ENCODE measurements at regions not wholly inside any gene's neighbourhood (a gene's known extent, or its start where the extent isn't known, plus 50 kb on each side); places are given as distances from the start of the nearest gene placed in this dataset.

- no peak overlapping the region for H3K4me3 ChIP-seq (ENCODE audit: low read depth, low read length)
- no peak for TF ChIP-seq CTCF (IDR thresholded peaks at IDR 0.05; ENCODE audit: low read depth, low read length)
Observed at GRCh38 chr1:187959062-187959461, 1130.3 kb downstream of the PLA2G4A start.

- TF ChIP-seq CTCF (IDR thresholded peaks at IDR 0.05; ENCODE audit: low read depth, low read length) = no peak
- no peak overlapping the region for H3K4me3 ChIP-seq (ENCODE audit: low read depth, low read length)
Observed at GRCh38 chr1:187960125-187960638, 1131.4 kb downstream of the PLA2G4A start.

- H3K4me3 ChIP-seq (ENCODE audit: low read depth, low read length) = no peak overlapping the region
- no peak for TF ChIP-seq CTCF (IDR thresholded peaks at IDR 0.05; ENCODE audit: low read depth, low read length)
Observed at GRCh38 chr1:187961895-187962294, 1133.1 kb downstream of the PLA2G4A start.

- no peak overlapping the region for H3K4me3 ChIP-seq (ENCODE audit: low read depth, low read length)
- TF ChIP-seq CTCF (IDR thresholded peaks at IDR 0.05; ENCODE audit: low read depth, low read length) = no peak
Observed at GRCh38 chr1:187971851-187972250, 1143.1 kb downstream of the PLA2G4A start.

- no peak for TF ChIP-seq CTCF (IDR thresholded peaks at IDR 0.05; ENCODE audit: low read depth, low read length)
- H3K4me3 ChIP-seq (ENCODE audit: low read depth, low read length) = no peak overlapping the region
Observed at GRCh38 chr1:187977298-187977697, 1148.5 kb downstream of the PLA2G4A start.

- no peak overlapping the region for H3K4me3 ChIP-seq (ENCODE audit: low read depth, low read length)
Observed at GRCh38 chr1:187985145-187985896, 1156.6 kb downstream of the PLA2G4A start.

More at GRCh38 chr1:187985145-187985896, 1156.6 kb downstream of the PLA2G4A start:
- TF ChIP-seq CTCF (IDR thresholded peaks at IDR 0.05; ENCODE audit: low read depth, low read length) = no peak

All from WI38 (cell line).